ENCODE measurements at regions not wholly inside any gene's neighbourhood (a gene's known extent, or its start where the extent isn't known, plus 50 kb on each side); places are given as distances from the start of the nearest gene placed in this dataset.

- no peaks in the 10 kb centered on the region for H3K27me3 ChIP-seq
- no peaks in the 10 kb centered on the region for H3K36me3 ChIP-seq
- no peak overlapping the region for H3K4me3 ChIP-seq
- no peaks in the 10 kb centered on the region for H3K4me1 ChIP-seq
- no peak for DNase-seq
- intact Hi-C loops (cut with DNase I) = no loop called here
- H3K9me3 ChIP-seq = no peaks in the 10 kb centered on the region
- no peak overlapping the region for H3K27ac ChIP-seq
- TF ChIP-seq, protein P1, sequence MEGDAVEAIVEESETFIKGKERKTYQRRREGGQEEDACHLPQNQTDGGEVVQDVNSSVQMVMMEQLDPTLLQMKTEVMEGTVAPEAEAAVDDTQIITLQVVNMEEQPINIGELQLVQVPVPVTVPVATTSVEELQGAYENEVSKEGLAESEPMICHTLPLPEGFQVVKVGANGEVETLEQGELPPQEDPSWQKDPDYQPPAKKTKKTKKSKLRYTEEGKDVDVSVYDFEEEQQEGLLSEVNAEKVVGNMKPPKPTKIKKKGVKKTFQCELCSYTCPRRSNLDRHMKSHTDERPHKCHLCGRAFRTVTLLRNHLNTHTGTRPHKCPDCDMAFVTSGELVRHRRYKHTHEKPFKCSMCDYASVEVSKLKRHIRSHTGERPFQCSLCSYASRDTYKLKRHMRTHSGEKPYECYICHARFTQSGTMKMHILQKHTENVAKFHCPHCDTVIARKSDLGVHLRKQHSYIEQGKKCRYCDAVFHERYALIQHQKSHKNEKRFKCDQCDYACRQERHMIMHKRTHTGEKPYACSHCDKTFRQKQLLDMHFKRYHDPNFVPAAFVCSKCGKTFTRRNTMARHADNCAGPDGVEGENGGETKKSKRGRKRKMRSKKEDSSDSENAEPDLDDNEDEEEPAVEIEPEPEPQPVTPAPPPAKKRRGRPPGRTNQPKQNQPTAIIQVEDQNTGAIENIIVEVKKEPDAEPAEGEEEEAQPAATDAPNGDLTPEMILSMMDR (IDR thresholded peaks at IDR 0.05) = no peak
- no peak for TF ChIP-seq POLR2A (IDR thresholded peaks at IDR 0.05)
- no peak for ATAC-seq
Measured at GRCh38 chr6:82823361-82823760, 242.3 kb downstream of the UBE3D start.

DNA sequence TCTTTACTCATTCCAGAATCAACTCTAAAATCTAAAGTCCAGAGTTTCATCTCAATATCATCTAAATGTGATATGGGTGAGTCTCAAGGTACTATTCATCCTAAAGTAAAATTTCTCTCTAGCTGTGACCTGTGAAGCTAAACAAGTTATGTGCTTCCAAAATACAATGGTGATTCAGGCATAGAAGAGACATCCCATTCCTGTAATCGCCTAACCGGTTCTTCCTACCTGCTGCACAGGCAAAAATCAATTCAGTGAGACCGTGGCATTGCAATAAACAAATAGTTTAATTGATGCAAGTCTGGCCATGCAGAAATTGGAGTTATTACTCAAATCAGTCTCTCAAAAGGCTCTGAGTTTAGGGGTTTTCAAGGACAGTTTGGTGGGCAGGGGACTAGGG lies 232.8 kb downstream of the UBE3D start:
- TF ChIP-seq, protein P1 (IDR thresholded peaks at IDR 0.05) = no peak
- TF ChIP-seq POLR2A (IDR thresholded peaks at IDR 0.05) = no peak
- H3K4me3 ChIP-seq = no peak overlapping the region
- ATAC-seq = no peak
- peaks cover 0 to 3% (median 0%) of the 10 kb centered on the region in 9 donors for H3K27me3 ChIP-seq
- intact Hi-C loops (cut with DNase I) = no loop called here
- no peak for DNase-seq
- no peak overlapping the region for H3K27ac ChIP-seq
- no peaks in the 10 kb centered on the region for H3K9me3 ChIP-seq
- H3K36me3 ChIP-seq = no peaks in the 10 kb centered on the region
- no peaks in the 10 kb centered on the region for H3K4me1 ChIP-seq
- WGBS, 4 donors = 93 to 97% (median 94%) methylated on average over 3 of the region's 3 CpGs

- Histone ChIP-seq H3K27me3 (peaks cover 0 to 3% (median 0%) of the 10 kb centered on the region in 9 donors), H3K27ac (no peak overlapping the region), H3K4me1 (no peaks in the 10 kb centered on the region), H3K36me3 (no peaks in the 10 kb centered on the region), H3K4me3 (no peak overlapping the region), H3K9me3 (no peaks in the 10 kb centered on the region)
- TF ChIP-seq POLR2A (IDR thresholded peaks at IDR 0.05) = no peak
- TF ChIP-seq, protein P1 (IDR thresholded peaks at IDR 0.05) = no peak
- 64 to 71% (median 67%) methylated on average over 2 of the region's 2 CpGs for WGBS, 4 donors
- ATAC-seq (no peak), DNase-seq (no peak)
- intact Hi-C loops (cut with DNase I) = no loop called here
Measured at GRCh38 chr6:82833481-82833880, 232.2 kb downstream of the UBE3D start.

GRCh38 chr6:82836022-82836575 lies 229.5 kb downstream of the UBE3D start:
- H3K4me1 ChIP-seq = no peaks in the 10 kb centered on the region
- H3K27ac ChIP-seq = no peak overlapping the region
- intact Hi-C loops (cut with DNase I) = no loop called here
- DNase-seq = no peak
- H3K27me3 ChIP-seq = peaks cover 0 to 3% (median 0%) of the 10 kb centered on the region in 9 donors
- no peaks in the 10 kb centered on the region for H3K36me3 ChIP-seq
- TF ChIP-seq, protein P1 (IDR thresholded peaks at IDR 0.05) = no peak
- TF ChIP-seq POLR2A (IDR thresholded peaks at IDR 0.05) = no peak
- H3K9me3 ChIP-seq = no peaks in the 10 kb centered on the region
- WGBS, 4 donors = 55 to 64% (median 60%) methylated on average over 12 of the region's 12 CpGs
- ATAC-seq = no peak
- no peak overlapping the region for H3K4me3 ChIP-seq
